Gastroesophageal sphincter (tissue), 4 donors: ENCODE measurements at regions not wholly inside any gene's neighbourhood (a gene's known extent, or its start where the extent isn't known, plus 50 kb on each side); places are given as distances from the start of the nearest gene placed in this dataset.

Experiments
- ATAC-seq: fragments of 150-250 bp; one replicate; pipeline ENCODE4 v1.9.1; 2016; ENCODE audit warnings: mild to moderate bottlenecking, moderate library complexity
- H3K27ac ChIP-seq, 4 donors: fragments of 200-600 bp; sonication (generic) in 3 of 4; 1 replicate in 3 of 4; 2 replicates in 1 of 4; pipeline ENCODE4 v1.5.1; 2016 to 2019
- H3K27me3 ChIP-seq: fragments of 200-600 bp; sonication (generic); one replicate; pipeline ENCODE4 v1.5.1; 2019
- H3K36me3 ChIP-seq, 2 donors: fragments of 200-600 bp; sonication (generic); one replicate each; pipeline ENCODE4 v1.5.1; 2019; ENCODE audit warnings: control low read depth in 1 of 2
- H3K4me1 ChIP-seq, 3 donors: fragments of 200-600 bp; sonication (generic); 1 replicate in 2 of 3; 2 replicates in 1 of 3; pipeline ENCODE4 v1.5.1; 2016 to 2019; ENCODE audit warnings: control low read depth in 2 of 3
- H3K4me3 ChIP-seq, 2 donors: fragments of 200-600 bp; sonication (generic); one replicate each; pipeline ENCODE4 v1.5.1; 2019; ENCODE audit warnings: mild to moderate bottlenecking in 1 of 2, moderate library complexity in 1 of 2
- H3K9me3 ChIP-seq, 3 donors: fragments of 200-600 bp; sonication (generic); one replicate each; pipeline ENCODE4 v1.5.1; 2017 to 2019; ENCODE audit warnings: control low read depth in 2 of 3
- CTCF ChIP-seq, 4 experiments: fragments of 200-600 bp in 2 of 4; fragments of 450-650 bp in 2 of 4; sonication (generic) in 1 of 4; IDR thresholded peaks; one replicate each; pipeline ENCODE4 v1.5.1; 2017 to 2019; ENCODE audit warnings: antibody characterized with exemption in 4 of 4, mild to moderate bottlenecking in 2 of 4, moderate library complexity in 2 of 4
- EP300 ChIP-seq: sonication (generic); formaldehyde crosslinking; IDR thresholded peaks from one replicate; pipeline ENCODE4 v1.6.1; 2017; ENCODE audit warnings: antibody characterized with exemption, mild to moderate bottlenecking
- POLR2A ChIP-seq, 2 donors: fragments of 450-650 bp; IDR thresholded peaks; one replicate each; pipeline ENCODE4 v1.6.1; 2017; ENCODE audit warnings: antibody characterized with exemption in 2 of 2, mild to moderate bottlenecking in 2 of 2, moderate library complexity in 1 of 2
- POLR2AphosphoS5 ChIP-seq: sonication (generic); formaldehyde crosslinking; IDR thresholded peaks from one replicate; pipeline ENCODE4 v1.6.1; 2017; ENCODE audit warnings: antibody characterized with exemption
- WGBS, 2 donors: methylation state at CpG; one replicate each; pipeline ENCODE4 v1.1.5; 2018; ENCODE audit warnings: low coverage in 1 of 2; 5-methylcytosine and 5-hydroxymethylcytosine counted together

DNA sequence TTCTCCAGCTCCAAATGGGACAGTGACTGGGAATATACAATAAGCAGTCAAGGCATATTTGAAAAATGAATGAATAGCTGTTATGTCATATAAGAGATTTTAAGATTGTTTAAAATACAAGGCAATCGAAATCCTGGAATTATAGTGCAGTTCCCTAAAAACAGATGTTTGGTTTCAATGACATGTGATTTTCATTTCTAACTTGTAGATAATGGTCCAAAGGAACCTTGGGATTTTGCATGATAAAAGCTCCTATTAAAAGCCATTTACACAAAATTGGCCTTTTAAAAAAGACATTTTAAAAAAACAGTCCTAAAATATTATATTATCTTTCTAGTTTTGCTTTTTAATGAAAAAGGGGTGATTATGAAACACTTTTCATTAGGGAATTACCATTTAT is 905.1 kb downstream of the GALC start:
- H3K4me1 ChIP-seq = no peaks in the 10 kb centered on the region
- no peaks in the 10 kb centered on the region for H3K9me3 ChIP-seq
- H3K36me3 ChIP-seq = no peaks in the 10 kb centered on the region
- H3K27ac ChIP-seq = no peak overlapping the region
- no peaks in the 10 kb centered on the region for H3K27me3 ChIP-seq
- no peak overlapping the region for H3K4me3 ChIP-seq
- no peak for ATAC-seq
- no peak for TF ChIP-seq POLR2AphosphoS5
- no peak for TF ChIP-seq POLR2A (IDR thresholded peaks at IDR 0.05)
- no peak for TF ChIP-seq EP300
- no peak for TF ChIP-seq CTCF (IDR thresholded peaks at IDR 0.05)
- 31 to 75% methylated on average over 1 of the region's 1 CpG for WGBS, 2 donors

DNA sequence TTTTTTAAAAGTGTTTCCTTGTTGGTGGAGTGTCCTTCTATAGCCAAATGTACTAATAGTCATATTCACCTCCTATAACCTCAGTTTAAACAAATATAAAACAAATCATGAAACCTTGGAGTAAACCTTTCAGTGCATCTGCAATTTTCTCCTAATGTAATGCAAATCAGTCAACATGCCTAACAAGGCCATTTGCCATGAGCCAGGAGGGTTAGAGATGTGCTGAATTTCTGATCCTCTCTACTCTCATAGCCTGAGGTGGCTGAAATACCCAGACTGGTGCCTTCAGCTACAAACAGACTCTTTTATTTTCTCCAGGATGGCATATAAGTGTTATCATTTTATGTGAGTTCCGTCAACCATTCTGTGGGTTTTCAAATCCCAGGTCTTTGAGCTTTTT is 908.1 kb downstream of the GALC start:
- WGBS, 2 donors = 91 to 100% methylated on average over 1 of the region's 1 CpG
- H3K36me3 ChIP-seq = no peaks in the 10 kb centered on the region
- H3K27ac ChIP-seq = no peak overlapping the region
- H3K9me3 ChIP-seq = no peaks in the 10 kb centered on the region
- no peaks in the 10 kb centered on the region for H3K27me3 ChIP-seq
- TF ChIP-seq POLR2AphosphoS5 (no peak), EP300 (no peak), CTCF (IDR thresholded peaks at IDR 0.05) (no peak), POLR2A (IDR thresholded peaks at IDR 0.05) (no peak)
- no peaks in the 10 kb centered on the region for H3K4me1 ChIP-seq
- no peak for ATAC-seq
- no peak overlapping the region for H3K4me3 ChIP-seq

- Histone ChIP-seq H3K4me1 (no peaks in the 10 kb centered on the region), H3K9me3 (no peaks in the 10 kb centered on the region), H3K27ac (no peak overlapping the region), H3K36me3 (no peaks in the 10 kb centered on the region), H3K27me3 (no peaks in the 10 kb centered on the region), H3K4me3 (no peak overlapping the region)
- no peak for TF ChIP-seq POLR2A (IDR thresholded peaks at IDR 0.05)
- no peak for TF ChIP-seq EP300
- no peak for TF ChIP-seq CTCF (IDR thresholded peaks at IDR 0.05)
- no peak for TF ChIP-seq POLR2AphosphoS5
- no peak for ATAC-seq
Observed at GRCh38 chr14:87082917-87083316, 910.1 kb downstream of the GALC start.

- H3K9me3 ChIP-seq = no peaks in the 10 kb centered on the region
- no peak overlapping the region for H3K4me3 ChIP-seq
- ATAC-seq = no peak
- no peaks in the 10 kb centered on the region for H3K36me3 ChIP-seq
- no peaks in the 10 kb centered on the region for H3K27me3 ChIP-seq
- WGBS, 2 donors = 83 to 89% methylated on average over 5 to 6 of the region's 6 CpGs
- no peak overlapping the region for H3K27ac ChIP-seq
- TF ChIP-seq POLR2AphosphoS5 = no peak
- no peak for TF ChIP-seq CTCF (IDR thresholded peaks at IDR 0.05)
- no peak for TF ChIP-seq EP300
- no peak for TF ChIP-seq POLR2A (IDR thresholded peaks at IDR 0.05)
- H3K4me1 ChIP-seq = no peaks in the 10 kb centered on the region
Observed at GRCh38 chr14:87081004-87081403, 912.0 kb downstream of the GALC start.

- Histone ChIP-seq H3K36me3 (no peaks in the 10 kb centered on the region), H3K4me1 (no peaks in the 10 kb centered on the region), H3K27ac (no peak overlapping the region), H3K4me3 (no peak overlapping the region), H3K9me3 (no peaks in the 10 kb centered on the region), H3K27me3 (no peaks in the 10 kb centered on the region)
- TF ChIP-seq POLR2A (IDR thresholded peaks at IDR 0.05) = no peak
- no peak for TF ChIP-seq EP300
- TF ChIP-seq CTCF (IDR thresholded peaks at IDR 0.05) = no peak
- TF ChIP-seq POLR2AphosphoS5 = no peak
- WGBS, 2 donors = 92 to 95% methylated on average over 6 to 7 of the region's 7 CpGs
- no peak for ATAC-seq
Observed at GRCh38 chr14:87080146-87080545, 912.8 kb downstream of the GALC start.
